NCI-H1105 (cell line): ENCODE measurements at regions not wholly inside any gene's neighbourhood (a gene's known extent, or its start where the extent isn't known, plus 50 kb on each side); places are given as distances from the start of the nearest gene placed in this dataset.
"Not testable (repeated sequence)": the region's sequence is repeated elsewhere in the genome, so short reads cannot be mapped to it uniquely, and the experiment has no call there.

Source experiments
- DNase-seq: peaks from one replicate; lab custom pipeline; 2025; lab: John Stamatoyannopoulos, UW

DNA sequence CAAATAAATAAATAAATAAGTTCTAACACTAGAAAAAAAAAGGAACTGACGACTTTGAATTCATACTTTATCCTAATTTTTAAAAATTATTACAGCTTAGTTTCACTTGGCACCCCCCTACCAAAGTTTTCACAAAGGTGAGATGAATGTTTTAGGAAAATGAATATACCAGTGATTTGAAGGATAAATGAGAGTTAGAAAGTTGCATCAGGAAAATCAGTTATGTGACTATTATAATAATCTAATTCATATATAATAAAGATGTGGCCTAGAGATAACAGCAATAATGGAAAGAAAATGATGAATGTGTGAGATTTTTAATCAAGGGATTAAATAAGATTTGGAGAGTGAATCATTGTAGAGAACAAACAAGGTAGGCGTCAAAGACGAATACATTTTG, 103.0 kb upstream of the RAP1B start:
- no peak for DNase-seq

DNA sequence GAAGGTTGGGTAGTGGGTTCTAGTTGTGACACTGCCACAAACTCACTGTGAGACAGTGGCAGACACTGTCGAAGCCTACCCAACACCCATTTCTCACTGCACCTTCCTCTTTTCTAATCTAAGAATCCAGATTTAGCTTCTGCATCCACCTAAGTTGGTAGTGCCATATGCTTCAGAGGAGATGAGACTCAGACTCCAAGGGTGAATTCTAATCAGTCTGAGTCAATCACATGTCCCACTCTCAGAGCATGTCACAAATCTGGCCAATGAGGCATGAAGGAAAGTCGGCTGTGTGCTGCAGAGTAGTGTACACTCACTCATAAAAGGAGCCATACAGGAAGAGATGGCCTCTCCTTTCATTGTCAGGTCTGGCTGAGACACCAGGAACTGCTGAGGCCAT, 102.1 kb upstream of the RAP1B start:
- no peak for DNase-seq

DNA sequence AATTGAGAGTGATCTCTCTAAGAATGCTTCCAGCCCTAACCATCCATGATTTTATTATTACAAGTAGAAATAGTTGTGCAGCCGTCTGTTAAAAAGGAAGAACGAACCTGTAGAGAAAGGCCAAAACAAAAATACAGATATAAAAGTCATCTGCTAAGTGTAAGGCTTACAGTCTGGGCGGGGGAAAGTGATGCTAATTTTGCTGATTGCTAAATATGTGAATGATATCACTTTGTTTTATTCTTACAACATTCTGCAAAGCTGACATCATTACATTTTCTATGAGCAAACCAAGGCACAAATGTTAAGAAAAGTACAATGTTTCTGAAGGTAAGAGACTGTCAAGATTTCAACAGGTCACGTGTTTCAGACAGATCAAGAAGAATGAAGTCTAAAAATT, 101.5 kb upstream of the RAP1B start:
- no peak for DNase-seq

DNA sequence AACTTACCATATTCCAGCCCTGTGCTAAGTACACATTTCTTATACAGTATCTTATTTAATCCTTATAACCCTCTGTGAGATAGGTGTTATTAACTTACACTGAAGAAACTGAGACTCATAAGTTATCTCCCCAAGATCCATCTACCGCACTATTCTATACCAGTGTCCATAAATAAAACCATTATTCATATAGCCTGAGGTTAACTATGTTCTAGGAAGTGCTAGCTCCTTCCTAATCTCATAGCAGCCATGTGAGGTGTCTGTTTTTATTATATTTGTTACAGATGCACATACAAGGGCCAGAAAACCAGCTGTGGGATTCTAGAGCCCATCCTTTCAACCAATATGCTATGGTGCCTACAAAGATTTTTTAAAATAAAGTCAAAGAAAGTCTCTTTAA, 100.3 kb upstream of the RAP1B start:
- no peak for DNase-seq

DNA sequence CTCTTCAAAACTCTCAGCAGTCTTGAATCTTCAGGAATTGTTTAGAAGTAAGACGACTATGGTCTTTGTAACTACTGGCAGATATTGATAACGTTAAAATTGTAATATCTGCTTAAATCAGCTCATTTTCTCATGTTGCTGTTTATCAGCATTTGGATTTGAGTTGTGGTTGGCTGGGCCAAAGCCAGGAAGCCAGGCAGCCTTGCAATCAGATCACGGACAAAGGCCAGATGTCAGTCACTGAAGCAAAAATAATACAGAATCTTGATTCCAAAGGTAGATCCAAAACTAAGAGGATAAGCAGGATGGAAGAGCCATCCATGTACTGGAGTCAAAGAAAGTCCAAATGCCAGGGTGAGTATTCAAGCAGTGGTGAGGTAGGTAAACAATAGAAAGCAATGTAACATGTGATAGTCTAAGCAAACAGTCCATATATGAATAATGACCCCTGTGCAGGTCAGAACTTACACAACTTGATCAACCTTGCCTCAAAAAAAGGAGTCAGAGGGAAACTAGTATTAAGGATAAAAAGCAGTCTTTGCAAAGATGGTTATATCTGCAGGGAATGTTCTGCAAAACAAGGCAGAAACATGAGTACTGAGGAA, 95.8 kb upstream of the RAP1B start:
- no peak for DNase-seq

DNA sequence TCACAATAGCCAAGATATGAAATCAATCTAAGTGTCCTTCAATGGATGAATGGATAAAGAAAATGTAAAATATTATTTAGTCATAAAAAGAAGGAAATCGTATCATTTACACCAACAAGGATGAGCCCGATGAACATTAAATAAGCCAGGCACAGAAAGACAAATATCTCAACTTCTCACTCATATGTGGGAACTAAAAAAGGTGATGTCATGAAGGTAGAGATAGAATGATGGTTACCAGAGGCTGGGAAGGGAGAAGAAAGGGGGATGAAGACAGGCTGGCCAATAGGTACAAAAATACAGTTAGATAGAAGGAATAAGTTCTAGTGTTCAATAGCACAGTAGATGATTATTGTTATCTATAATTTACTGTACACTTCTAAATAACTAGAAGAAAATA, 94.9 kb upstream of the RAP1B start:
- no peak for DNase-seq

DNA sequence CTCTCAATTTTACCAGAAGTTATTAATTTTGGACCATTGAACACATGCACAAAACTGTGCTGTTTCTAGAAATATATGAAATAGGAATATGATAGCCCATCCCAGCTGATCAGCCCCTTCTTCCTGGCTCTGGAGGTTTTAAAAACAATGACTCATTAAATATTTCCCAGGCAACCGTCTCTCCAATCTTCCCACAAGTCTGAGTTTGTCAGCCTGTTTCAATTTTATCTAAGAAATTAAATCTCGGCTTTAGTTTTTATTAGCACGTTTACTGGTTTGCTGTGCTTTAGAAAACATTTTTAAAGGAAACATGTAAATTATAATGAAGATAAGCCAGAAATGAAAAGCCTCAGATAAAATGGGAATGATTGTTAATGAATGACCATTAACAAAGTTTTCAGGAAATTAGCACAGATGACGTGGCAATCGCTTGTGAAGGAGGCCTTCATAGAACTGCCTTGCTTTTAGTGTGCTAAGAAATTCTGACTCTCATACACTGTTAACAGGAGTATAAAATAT, 89.3 kb upstream of the RAP1B start:
- DNase-seq: no peak

DNA sequence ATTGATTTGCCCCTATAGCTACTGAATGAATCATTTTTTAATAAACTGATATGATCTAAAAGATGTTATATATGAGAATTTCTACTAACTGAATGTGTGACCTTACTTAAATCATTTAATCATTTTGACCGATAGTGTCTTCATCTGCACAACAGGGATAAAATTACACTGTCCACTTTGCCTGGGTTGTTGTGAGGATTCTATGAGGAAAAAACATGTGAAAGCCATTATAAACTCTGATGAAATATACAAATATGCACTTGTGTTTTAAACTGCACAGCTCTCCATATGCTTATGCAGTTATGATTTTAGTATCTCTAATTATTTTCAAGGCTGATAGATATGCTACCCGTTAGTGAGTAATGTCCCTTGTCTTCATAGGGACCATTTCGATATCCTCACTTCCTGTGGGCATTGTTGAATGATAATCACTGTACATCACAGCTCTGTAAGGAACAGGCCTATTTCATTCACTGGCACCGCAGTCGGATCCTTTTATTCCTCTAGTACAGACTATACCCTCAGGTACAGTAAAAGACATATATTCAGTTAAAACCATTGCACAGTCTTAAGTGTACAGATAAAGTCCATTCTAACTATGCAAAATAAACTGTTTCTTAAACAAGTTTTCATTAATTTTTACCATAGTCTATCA, 88.7 kb upstream of the RAP1B start:
- DNase-seq: no peak

DNA sequence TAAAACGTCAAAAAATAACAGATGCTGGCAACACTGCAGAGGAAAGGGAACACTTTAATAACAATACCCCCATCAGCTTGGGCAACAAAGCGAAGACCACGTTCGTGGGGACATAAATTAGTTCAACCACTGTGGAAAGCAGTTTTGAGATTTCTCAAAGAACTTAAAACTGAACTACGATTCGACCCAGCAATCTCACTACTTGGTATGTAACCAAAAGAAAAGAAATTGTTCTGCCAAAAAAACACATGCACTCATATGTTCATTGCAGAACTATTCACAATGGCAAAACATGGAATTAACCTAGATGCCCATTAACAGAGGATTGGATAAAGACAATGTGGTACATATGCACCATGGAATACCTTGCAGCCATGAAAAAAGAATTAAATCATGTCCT, 81.2 kb upstream of the RAP1B start:
- DNase-seq: no peak

DNA sequence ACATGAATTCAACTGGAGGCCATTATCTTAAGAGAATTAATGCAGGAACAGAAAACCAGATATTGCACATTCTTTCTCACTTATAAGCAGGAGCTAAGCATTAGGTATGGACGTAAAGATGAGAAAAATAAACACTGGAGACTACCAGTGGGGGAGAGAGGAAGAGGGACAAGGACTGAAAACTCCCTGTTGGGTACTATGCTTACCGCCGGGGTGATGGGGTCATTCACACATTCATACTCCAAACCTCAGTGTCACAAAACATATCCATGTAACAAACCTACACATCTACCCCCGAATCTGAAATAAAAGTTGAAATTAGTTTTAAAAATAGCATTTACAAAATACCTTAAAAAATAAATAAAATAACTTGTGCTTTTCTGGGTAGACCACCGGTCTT, 80.8 kb upstream of the RAP1B start:
- DNase-seq: no peak

DNA sequence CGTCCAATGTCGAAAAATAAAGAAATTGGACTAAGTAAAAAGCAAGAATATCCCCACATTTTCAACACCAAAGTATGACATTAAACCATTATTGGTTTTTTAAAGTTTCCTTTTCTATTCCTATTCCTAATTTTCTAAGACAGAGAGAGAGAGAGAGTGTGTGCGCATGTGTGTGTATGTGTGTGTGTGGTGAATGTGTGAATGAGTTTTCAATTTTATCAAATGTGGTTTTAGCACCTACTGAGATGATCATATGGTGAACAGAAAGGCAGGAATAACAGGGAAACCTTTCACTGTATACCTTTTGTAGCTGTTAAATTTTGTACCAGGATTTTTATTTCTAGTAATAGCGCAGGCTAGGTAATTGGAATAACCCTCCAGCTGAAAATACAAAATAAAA, 80.4 kb upstream of the RAP1B start:
- no peak for DNase-seq

DNA sequence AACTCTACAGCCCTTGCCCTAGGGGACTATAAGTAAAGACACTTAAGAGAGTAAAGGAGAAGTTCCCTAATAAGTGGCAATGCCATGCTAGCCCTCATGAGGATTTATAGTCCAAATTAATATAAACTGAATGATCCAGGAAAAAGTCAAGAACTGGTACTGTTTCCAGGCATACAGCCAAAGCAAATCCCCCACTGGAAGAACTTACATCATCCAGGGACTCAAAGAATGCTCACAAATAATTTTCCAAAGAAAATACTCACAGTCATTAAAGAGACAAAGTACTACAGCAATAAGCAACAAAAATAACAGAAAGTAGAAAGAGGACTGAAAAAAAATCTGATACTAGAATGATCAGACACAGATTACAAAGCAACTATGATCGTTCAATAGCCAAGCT, 79.7 kb upstream of the RAP1B start:
- DNase-seq: no peak

DNA sequence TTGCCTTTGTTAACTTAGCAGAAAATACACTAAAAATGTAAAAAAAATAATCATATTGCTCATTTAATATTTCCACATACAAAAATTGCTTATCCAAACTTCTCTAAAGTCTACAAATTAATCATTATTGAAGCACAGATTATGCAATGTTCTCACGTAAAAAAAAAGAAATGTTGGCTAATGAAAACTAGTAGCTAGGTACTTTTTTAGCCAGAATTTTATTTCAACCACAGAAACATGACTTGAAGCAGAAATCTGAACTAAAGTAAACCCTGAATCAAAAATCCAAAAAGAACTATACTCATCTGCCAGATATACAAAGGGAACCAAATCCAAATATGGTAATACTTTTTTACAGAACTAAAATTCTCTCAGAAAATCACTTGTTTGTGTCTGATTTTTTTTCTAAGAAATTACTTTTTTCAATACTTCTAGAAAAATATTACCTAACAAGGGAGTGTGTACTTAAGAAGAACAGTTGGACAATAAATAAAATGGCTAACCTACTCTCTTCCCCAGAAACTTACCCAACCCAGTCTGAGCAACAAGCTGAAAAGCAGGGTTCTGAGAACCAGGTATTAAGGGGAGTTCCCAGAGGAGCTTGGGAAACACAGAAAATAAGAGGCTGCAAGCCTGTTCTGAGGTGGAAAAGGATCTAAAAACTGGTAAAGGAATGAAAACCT, 78.4 kb upstream of the RAP1B start:
- DNase-seq: no peak

DNA sequence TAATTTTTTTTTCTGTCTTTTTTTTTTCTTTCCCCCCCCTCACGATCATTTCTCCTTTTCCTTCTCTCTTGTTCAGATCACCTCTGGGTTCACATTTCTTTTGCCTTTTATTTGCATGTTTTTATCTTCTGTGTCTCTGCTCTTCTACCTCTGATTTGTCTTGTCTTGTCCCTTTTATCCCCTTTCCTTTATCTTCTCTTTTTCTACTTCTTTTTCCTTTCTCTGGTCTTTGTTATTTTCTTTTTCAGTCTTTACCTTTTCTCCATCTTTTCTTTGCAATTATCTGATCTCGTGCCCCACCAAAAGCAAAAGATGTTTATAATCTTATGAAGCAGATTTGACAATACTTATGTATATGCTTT, 77.8 kb upstream of the RAP1B start:
- no peak for DNase-seq

DNA sequence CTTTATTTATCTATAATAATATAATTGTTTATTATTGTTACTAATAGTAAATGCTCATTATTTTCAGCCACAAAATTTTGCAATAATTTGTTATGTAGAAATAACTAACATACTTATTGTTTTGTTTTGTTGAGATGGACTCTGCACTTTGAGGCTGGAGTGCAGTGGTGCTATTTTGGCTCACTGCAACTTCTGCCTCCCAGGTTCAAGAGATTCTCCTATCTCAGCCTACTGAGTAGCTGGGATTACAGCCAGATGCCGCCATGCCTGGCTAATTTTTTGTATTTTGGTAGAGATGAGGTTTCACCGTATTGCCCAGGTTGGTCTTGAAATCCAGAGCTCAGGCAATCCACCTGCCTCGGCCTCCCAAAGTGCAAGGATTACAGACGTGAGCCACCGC, 76.6 kb upstream of the RAP1B start:
- DNase-seq: no peak

DNA sequence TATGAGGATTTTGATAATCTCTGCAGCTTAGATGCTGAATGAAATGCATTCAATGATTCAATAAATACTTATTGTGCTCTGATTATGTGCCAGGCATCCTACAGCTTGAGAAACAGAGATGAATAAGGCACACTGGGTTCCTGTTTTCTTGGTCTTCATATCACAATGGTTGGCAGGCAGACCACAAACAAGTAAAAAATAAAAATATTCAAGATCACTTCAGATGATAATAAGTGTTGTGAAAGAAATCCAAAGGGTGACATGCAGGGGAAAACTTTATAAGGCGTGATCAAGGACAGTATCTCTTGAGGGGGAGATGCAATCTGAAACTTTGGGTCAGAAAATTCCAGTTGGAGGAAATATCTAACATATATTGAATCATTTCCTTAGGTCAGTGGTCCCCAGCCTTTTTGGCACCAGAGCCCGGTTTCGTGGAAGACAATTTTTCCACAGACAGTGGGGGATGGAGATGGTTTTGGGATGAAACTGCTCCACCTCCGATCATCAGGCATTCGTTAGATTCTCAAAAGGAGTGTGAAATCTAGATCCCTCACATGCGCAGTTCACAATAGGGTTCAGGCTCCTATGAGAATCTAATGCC, 73.7 kb upstream of the RAP1B start:
- no peak for DNase-seq

DNA sequence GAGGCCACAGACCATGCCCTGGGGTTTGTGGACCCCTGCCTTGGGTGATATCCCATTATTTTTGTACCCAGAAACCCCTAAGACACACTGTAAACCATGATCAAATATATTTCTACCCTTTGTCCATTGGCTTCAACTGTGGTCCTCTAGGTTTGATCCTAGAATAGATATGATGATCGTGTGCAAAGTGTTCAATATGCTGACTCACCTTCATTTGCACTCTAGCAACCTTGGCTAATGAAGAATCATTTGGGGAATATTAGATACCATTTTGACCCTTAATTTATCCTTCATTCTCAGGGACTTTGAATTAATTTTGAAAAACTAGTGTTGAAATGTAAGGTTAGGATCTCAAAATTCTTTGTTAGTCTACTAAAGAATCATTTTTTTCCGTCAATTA, 73.1 kb upstream of the RAP1B start:
- no peak for DNase-seq

DNA sequence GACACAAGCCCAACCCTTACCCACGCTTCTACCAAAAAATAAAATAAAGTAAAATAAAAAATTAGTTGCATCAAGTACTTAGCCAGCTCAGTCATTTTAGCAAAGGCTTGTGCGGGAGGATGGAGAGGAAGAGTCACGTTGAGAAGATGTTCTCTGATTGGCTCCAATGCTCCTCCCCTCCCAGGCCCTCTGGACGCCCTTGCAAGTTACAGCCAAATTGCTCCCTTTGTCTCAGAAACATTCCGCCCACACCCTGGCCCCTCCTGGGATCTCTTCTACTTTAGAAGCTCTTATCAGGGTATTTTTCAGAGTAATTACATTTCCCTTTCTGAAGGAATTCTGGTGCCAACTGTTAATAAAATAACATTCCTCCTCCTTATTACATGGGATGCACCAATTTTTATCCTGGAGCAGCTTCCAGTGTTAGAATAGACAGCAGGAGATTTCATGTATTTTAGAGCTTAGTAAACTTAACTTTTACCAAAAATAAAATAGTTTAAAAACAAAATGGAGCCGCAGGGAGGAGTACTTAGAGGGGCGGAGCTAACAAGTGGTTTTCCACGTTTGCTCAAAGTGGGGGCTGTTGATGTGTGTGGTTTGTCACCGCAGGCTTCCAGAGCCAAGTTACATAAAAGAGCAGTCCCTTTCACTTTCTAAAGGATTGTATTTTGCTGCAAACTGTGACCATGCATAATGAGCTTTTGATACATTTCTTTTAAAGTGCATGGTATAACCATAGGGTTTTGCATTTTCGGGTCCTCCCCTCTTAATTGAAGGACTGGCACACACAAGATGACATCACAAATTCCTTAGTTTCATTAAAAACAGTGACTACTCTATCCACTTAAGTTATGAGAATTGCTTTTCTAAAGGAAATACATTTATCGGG, 71.7 kb upstream of the RAP1B start:
- no peak for DNase-seq

DNA sequence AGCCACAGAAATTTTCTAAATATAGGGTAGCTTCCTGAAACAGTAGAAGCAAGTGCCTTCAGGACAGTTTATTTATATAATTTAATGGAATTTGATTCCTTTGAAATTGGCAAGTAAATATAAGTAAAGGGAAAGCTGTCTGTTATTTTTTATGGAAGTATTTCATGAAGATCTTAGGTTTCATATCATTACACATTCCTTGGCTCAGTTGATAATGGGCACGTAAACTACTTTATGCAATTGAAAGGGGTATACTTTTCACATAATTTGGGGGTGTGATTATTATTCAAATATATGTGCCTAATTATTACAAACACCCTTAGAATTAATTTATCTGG, 71.1 kb upstream of the RAP1B start:
- DNase-seq: no peak

DNA sequence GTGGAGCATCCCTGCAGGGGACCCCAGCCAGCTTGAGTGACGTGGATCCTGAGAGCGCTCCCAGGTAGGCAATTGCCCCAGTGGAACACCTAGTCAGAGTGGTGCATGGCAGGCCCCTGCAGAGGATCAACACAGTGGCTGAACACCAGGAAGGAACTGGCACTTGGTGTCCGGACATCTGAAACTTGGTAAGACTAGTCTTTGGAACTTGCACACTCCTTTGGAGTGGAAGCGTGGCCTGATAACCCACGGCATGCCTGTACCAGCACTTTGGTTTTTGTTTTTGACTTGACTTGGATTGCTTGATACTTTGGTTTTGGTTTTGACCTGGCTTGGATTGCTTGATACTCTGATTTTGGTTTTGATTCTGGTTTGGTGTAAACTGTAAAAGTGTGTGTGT, 69.9 kb upstream of the RAP1B start:
- not testable (repeated sequence) for DNase-seq

DNA sequence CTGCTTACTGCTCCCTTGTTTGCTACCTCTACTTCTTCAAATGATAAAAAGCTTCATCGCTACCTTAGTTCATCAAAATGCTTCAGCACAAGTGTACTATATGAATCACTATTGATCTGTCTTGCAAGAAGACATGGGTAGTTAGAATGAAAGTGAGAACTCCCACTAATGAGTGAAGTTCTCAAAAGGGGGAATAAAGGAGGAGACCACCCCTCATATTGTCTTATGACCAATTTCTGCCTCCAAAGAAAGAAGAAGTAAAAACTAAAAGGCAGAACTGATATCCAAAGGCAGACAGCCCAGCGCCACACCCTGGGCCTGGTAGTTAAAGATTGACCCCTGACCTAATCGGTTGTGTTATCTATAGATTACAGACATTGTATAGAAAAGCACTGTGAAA, 63.4 kb upstream of the RAP1B start:
- DNase-seq: not testable (repeated sequence)

DNA sequence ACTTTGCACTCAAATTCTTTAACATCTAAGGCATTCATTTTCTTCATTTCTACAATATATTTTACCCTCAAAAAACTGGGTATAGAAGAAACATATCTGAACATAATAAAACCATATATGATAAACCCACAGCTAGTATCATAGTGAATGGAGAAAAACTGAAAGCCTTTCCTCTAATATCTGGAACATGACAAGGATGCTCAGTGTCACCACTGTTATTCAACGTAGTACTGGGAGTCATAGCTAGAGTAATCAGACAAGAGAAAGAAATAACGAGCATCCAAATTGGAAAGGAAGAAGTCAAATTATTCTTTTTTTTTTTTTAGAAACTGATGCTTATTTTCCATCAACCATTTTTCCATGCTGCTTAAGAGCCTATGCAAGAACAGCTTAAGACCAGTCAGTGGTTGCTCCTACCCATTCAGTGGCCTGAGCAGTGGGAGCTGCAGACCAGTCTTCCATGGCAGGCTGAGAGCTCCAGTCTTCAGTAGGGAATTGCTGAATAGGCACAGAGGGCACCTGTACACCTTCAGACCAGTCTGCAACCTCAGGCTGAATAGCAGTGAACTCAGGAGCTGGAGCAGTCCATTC, 58.0 kb upstream of the RAP1B start:
- DNase-seq: not testable (repeated sequence)
